ENCODE measurements at regions not wholly inside any gene's neighbourhood (a gene's known extent, or its start where the extent isn't known, plus 50 kb on each side); places are given as distances from the start of the nearest gene placed in this dataset.

DNA sequence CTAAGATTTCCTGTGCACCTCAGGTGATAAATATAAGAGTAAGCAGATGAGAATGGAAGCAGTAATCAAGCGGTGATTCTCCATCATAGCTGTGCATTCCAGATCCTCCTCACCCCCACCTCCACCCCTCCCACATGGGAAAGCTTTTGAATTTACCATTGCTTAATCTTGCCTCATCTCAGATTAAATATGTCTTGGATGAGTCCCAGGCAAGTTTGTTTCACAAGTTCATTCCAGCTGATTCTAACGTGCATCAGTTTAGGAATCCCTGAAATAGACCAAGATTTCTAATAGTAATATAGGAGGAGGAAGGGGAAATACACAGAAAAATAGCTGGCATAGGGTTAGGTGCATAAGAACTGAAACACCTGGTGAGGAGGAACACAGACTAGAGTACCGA is 396.2 kb upstream of the KIF2B start:
- BruUV-seq (replicated peaks) = no TSS peak
- no peak for TF ChIP-seq JUND (IDR thresholded peaks at IDR 0.05)
- TF ChIP-seq EGR1 (IDR thresholded peaks at IDR 0.05; ENCODE audit: low read depth) = no peak
- TF ChIP-seq, protein P1, sequence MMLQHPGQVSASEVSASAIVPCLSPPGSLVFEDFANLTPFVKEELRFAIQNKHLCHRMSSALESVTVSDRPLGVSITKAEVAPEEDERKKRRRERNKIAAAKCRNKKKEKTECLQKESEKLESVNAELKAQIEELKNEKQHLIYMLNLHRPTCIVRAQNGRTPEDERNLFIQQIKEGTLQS (IDR thresholded peaks at IDR 0.05) = no peak
- no peak for TF ChIP-seq MAX (IDR thresholded peaks at IDR 0.05)
- TF ChIP-seq YY1 (IDR thresholded peaks at IDR 0.05; ENCODE audit: extremely low read depth, insufficient replicate concordance, low read depth, low read length) = no peak
- no peak for TF ChIP-seq POLR2AphosphoS5 (IDR thresholded peaks at IDR 0.05; ENCODE audit: low read depth, low read length)
- TF ChIP-seq TCF7L2 (IDR thresholded peaks at IDR 0.05; ENCODE audit: borderline replicate concordance, extremely low read depth, insufficient read depth, insufficient read length) = no peak
- no peak for TF ChIP-seq EZH2phosphoT487 (IDR thresholded peaks at IDR 0.05; ENCODE audit: borderline replicate concordance)
- TF ChIP-seq SIN3A (IDR thresholded peaks at IDR 0.05; ENCODE audit: low read depth) = no peak
- no peak for TF ChIP-seq ZNF274 (IDR thresholded peaks at IDR 0.05; ENCODE audit: low read depth, low read length)
- TF ChIP-seq CEBPB (IDR thresholded peaks at IDR 0.05; ENCODE audit: low read depth) = no peak
- TF ChIP-seq FOSL1 (IDR thresholded peaks at IDR 0.05; ENCODE audit: low read depth) = no peak
- no peak for TF ChIP-seq ZFX (IDR thresholded peaks at IDR 0.05)
- TF ChIP-seq EZH2 (IDR thresholded peaks at IDR 0.05) = no peak
- TF ChIP-seq, protein P2, sequence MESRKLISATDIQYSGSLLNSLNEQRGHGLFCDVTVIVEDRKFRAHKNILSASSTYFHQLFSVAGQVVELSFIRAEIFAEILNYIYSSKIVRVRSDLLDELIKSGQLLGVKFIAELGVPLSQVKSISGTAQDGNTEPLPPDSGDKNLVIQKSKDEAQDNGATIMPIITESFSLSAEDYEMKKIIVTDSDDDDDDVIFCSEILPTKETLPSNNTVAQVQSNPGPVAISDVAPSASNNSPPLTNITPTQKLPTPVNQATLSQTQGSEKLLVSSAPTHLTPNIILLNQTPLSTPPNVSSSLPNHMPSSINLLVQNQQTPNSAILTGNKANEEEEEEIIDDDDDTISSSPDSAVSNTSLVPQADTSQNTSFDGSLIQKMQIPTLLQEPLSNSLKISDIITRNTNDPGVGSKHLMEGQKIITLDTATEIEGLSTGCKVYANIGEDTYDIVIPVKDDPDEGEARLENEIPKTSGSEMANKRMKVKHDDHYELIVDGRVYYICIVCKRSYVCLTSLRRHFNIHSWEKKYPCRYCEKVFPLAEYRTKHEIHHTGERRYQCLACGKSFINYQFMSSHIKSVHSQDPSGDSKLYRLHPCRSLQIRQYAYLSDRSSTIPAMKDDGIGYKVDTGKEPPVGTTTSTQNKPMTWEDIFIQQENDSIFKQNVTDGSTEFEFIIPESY (IDR thresholded peaks at IDR 0.05; ENCODE audit: extremely low read depth, insufficient replicate concordance, low read length) = no peak
- TF ChIP-seq, protein P3, sequence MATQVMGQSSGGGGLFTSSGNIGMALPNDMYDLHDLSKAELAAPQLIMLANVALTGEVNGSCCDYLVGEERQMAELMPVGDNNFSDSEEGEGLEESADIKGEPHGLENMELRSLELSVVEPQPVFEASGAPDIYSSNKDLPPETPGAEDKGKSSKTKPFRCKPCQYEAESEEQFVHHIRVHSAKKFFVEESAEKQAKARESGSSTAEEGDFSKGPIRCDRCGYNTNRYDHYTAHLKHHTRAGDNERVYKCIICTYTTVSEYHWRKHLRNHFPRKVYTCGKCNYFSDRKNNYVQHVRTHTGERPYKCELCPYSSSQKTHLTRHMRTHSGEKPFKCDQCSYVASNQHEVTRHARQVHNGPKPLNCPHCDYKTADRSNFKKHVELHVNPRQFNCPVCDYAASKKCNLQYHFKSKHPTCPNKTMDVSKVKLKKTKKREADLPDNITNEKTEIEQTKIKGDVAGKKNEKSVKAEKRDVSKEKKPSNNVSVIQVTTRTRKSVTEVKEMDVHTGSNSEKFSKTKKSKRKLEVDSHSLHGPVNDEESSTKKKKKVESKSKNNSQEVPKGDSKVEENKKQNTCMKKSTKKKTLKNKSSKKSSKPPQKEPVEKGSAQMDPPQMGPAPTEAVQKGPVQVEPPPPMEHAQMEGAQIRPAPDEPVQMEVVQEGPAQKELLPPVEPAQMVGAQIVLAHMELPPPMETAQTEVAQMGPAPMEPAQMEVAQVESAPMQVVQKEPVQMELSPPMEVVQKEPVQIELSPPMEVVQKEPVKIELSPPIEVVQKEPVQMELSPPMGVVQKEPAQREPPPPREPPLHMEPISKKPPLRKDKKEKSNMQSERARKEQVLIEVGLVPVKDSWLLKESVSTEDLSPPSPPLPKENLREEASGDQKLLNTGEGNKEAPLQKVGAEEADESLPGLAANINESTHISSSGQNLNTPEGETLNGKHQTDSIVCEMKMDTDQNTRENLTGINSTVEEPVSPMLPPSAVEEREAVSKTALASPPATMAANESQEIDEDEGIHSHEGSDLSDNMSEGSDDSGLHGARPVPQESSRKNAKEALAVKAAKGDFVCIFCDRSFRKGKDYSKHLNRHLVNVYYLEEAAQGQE (IDR thresholded peaks at IDR 0.05; ENCODE audit: low read depth) = no peak
- TF ChIP-seq SP1 (IDR thresholded peaks at IDR 0.05; ENCODE audit: low read depth) = no peak
- TF ChIP-seq ELF1 (IDR thresholded peaks at IDR 0.05; ENCODE audit: borderline replicate concordance, low read depth) = no peak
- no peak for TF ChIP-seq POLR2A (IDR thresholded peaks at IDR 0.05; ENCODE audit: borderline replicate concordance, extremely low read depth, insufficient read depth, insufficient read length)

More for the DNA sequence above, 396.2 kb upstream of the KIF2B start:
- ChIA-PET CTCF (no interaction called here), POLR2A (no interaction called here), RAD21 (ENCODE audit: low non-redundant PET in 1 of 2, low total read pairs in 2 of 2, uncharacterized antibody in 2 of 2, unreplicated experiment in 2 of 2) (no interaction called here)
- no peak for ATAC-seq
- Histone ChIP-seq H3K4me1 (ENCODE audit: control insufficient read depth in 1 of 2, insufficient read depth in 2 of 2, low read length in 2 of 2) (no peaks in the 10 kb centered on the region), H2AFZ (ENCODE audit: low read depth, low read length, poor library complexity, severe bottlenecking) (no peak overlapping the region), H3K79me2 (ENCODE audit: insufficient read depth, low read length) (no peaks in the 10 kb centered on the region), H3K27me3 (ENCODE audit: insufficient read depth, low read length) (no peaks in the 10 kb centered on the region), H3K4me3 (replicated peaks in 1 of 2; ENCODE audit: low read depth in 1 of 2, low read length in 2 of 2) (no peak overlapping the region), H3K9ac (ENCODE audit: low read length) (no peak overlapping the region), H3K9me2 (ENCODE audit: insufficient read depth) (no peaks in the 10 kb centered on the region), H3K36me3 (ENCODE audit: control insufficient read depth in 1 of 2, insufficient read depth in 2 of 2, low read length in 2 of 2) (no peaks in the 10 kb centered on the region), H3K27ac (ENCODE audit: low read depth, low read length) (no peak overlapping the region), H3K9me3 (ENCODE audit: control insufficient read depth in 1 of 2, insufficient read depth in 1 of 2, low read depth in 1 of 2, low read length in 2 of 2) (peaks cover 34 to 41% of the 10 kb centered on the region in 2 experiments; a peak in 3 of 4 replicates), H3K4me2 (ENCODE audit: low read length) (no peak overlapping the region), H4K20me1 (ENCODE audit: insufficient read depth) (no peaks in the 10 kb centered on the region)
- no peak for DNase-seq (ENCODE audit: low read depth, low spot score)
- intact Hi-C loops (cut with micrococcal nuclease) = no loop called here

Data from HCT116 (cell line).